ENCODE measurements at regions not wholly inside any gene's neighbourhood (a gene's known extent, or its start where the extent isn't known, plus 50 kb on each side); places are given as distances from the start of the nearest gene placed in this dataset.

- no peak for TF ChIP-seq POLR2A (IDR thresholded peaks at IDR 0.05)
- TF ChIP-seq, protein P1, sequence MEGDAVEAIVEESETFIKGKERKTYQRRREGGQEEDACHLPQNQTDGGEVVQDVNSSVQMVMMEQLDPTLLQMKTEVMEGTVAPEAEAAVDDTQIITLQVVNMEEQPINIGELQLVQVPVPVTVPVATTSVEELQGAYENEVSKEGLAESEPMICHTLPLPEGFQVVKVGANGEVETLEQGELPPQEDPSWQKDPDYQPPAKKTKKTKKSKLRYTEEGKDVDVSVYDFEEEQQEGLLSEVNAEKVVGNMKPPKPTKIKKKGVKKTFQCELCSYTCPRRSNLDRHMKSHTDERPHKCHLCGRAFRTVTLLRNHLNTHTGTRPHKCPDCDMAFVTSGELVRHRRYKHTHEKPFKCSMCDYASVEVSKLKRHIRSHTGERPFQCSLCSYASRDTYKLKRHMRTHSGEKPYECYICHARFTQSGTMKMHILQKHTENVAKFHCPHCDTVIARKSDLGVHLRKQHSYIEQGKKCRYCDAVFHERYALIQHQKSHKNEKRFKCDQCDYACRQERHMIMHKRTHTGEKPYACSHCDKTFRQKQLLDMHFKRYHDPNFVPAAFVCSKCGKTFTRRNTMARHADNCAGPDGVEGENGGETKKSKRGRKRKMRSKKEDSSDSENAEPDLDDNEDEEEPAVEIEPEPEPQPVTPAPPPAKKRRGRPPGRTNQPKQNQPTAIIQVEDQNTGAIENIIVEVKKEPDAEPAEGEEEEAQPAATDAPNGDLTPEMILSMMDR (IDR thresholded peaks at IDR 0.05) = no peak
These were observed 592.4 kb downstream of the CSNK1G3 start for GRCh38 chr5:124104344-124104743.

All from right lobe of liver (tissue), 4 donors.